ENCODE measurements at regions not wholly inside any gene's neighbourhood (a gene's known extent, or its start where the extent isn't known, plus 50 kb on each side); places are given as distances from the start of the nearest gene placed in this dataset.

DNA sequence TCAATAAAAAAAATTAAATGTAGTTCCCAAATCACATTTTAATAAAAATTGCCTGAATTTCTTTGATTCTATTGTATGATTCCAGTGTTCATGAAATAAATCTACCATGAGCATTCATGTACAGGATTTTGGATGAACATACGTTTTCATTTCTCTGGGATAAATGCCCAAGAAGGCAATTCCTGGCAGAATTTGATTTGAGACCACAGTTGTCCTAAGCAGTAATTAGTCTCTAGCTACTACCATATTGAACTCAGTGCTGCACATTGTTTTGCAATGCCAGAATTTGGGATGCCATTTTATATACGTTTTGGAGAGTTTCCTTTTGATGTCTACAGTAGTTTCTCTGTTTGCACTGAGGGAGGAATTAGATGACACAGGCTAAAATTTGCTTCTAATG lies 265.3 kb upstream of the HS3ST5 start:
- H3K9me3 Mint-ChIP-seq (ENCODE audit: low read depth, unreplicated experiment), result no peaks in the 10 kb centered on the region
- H3K4me1 Mint-ChIP-seq (ENCODE audit: low read depth, unreplicated experiment), result peaks cover 13% of the 10 kb centered on the region
- H3K36me3 Mint-ChIP-seq (ENCODE audit: insufficient read depth, unreplicated experiment), result no peaks in the 10 kb centered on the region
- no peak overlapping the region for H3K27ac Mint-ChIP-seq (ENCODE audit: unreplicated experiment)
- no peaks in the 10 kb centered on the region for H3K27me3 Mint-ChIP-seq (ENCODE audit: unreplicated experiment)
- TF ChIP-seq CTCF (IDR thresholded peaks at IDR 0.05; ENCODE audit: unreplicated experiment), result no peak
- no peak overlapping the region for H3K4me3 Mint-ChIP-seq (ENCODE audit: low read depth, unreplicated experiment)
- DNase-seq, result no peak
- BruUV-seq (replicated peaks), result no TSS peak
- CTCF ChIA-PET, result no interaction called here
- intact Hi-C loops (cut with micrococcal nuclease; ENCODE audit: unreplicated experiment), result no loop called here

DNA sequence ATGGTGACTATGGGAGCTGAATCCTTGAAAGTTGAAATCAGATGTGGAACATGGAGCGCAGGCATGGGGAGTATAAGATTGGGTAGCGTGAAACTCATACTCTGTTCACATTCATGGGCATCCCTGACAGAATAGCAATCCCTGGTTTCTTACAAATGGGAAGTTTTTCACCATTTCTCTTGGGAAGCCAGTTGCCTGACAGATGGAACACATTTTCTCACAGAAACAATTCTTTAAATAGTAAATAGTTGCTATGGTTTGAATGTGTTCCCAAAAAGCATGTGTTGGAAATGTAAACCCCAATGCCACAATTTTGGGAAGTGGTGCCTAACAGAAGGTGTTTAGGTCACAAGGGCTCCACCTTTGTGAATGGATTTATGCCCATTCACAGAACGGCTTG lies 262.8 kb upstream of the HS3ST5 start:
- TF ChIP-seq CTCF (IDR thresholded peaks at IDR 0.05; ENCODE audit: unreplicated experiment), result no peak
- no peak for DNase-seq
- Mint-ChIP-seq H3K4me1 (ENCODE audit: low read depth, unreplicated experiment) (no peaks in the 10 kb centered on the region), H3K27ac (ENCODE audit: unreplicated experiment) (no peak overlapping the region), H3K27me3 (ENCODE audit: unreplicated experiment) (no peaks in the 10 kb centered on the region), H3K9me3 (ENCODE audit: low read depth, unreplicated experiment) (no peaks in the 10 kb centered on the region), H3K4me3 (ENCODE audit: low read depth, unreplicated experiment) (no peak overlapping the region), H3K36me3 (ENCODE audit: insufficient read depth, unreplicated experiment) (no peaks in the 10 kb centered on the region)
- no TSS peak for BruUV-seq (replicated peaks)
- intact Hi-C loops (cut with micrococcal nuclease; ENCODE audit: unreplicated experiment), result no loop called here
- CTCF ChIA-PET, result no interaction called here

DNA sequence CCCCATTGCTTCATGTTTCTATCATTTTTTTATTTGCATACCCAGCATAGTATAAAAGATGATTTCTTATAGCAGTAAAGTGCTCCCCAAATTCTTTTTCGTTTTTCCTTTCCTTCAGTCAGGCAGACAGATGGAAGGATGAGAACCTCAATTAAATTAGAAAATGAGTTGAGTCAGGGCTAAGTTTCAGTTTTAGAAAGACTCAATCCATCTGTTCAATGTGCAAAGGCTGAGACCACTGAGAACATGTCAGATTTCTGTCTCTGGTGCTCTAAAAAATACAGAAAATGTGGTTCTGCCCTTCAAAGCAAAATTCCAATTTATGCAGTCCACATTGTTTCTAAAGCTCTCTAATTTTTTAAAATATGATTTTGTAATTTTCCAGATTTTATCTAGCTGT lies 257.6 kb upstream of the HS3ST5 start:
- CTCF ChIA-PET, result no interaction called here
- no peak for TF ChIP-seq CTCF (IDR thresholded peaks at IDR 0.05; ENCODE audit: unreplicated experiment)
- no peaks in the 10 kb centered on the region for H3K9me3 Mint-ChIP-seq (ENCODE audit: low read depth, unreplicated experiment)
- no peak for DNase-seq
- no TSS peak for BruUV-seq (replicated peaks)
- H3K36me3 Mint-ChIP-seq (ENCODE audit: insufficient read depth, unreplicated experiment), result no peaks in the 10 kb centered on the region
- no peaks in the 10 kb centered on the region for H3K27me3 Mint-ChIP-seq (ENCODE audit: unreplicated experiment)
- intact Hi-C loops (cut with micrococcal nuclease; ENCODE audit: unreplicated experiment), result no loop called here
- no peak overlapping the region for H3K27ac Mint-ChIP-seq (ENCODE audit: unreplicated experiment)
- no peak overlapping the region for H3K4me3 Mint-ChIP-seq (ENCODE audit: low read depth, unreplicated experiment)
- H3K4me1 Mint-ChIP-seq (ENCODE audit: low read depth, unreplicated experiment), result no peaks in the 10 kb centered on the region

DNA sequence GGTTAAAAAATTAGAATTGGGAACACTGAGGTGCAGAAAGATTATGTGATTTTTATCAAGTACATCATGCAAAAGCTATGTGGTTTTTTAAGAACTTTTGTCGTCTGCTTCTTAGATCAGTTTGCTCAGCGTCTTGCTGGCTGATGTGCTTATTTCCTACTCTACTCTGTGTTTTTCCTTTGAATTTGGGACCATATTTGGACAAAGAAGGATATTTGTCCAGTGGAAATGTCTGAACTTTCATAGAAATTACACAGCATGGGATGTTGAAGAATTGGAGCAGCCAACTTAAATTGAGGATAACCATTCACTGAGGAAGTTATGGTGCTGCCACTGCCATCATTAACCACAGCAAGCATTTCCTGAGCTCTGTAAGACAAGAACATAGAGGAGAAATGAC lies 252.8 kb upstream of the HS3ST5 start:
- CTCF ChIA-PET, result no interaction called here
- H3K27me3 Mint-ChIP-seq (ENCODE audit: unreplicated experiment), result no peaks in the 10 kb centered on the region

More for the DNA sequence above, 252.8 kb upstream of the HS3ST5 start:
- no TSS peak for BruUV-seq (replicated peaks)
- Mint-ChIP-seq H3K9me3 (ENCODE audit: low read depth, unreplicated experiment) (no peaks in the 10 kb centered on the region), H3K4me3 (ENCODE audit: low read depth, unreplicated experiment) (no peak overlapping the region), H3K36me3 (ENCODE audit: insufficient read depth, unreplicated experiment) (no peaks in the 10 kb centered on the region), H3K4me1 (ENCODE audit: low read depth, unreplicated experiment) (no peaks in the 10 kb centered on the region), H3K27ac (ENCODE audit: unreplicated experiment) (no peak overlapping the region)
- intact Hi-C loops (cut with micrococcal nuclease; ENCODE audit: unreplicated experiment), result no loop called here
- no peak for DNase-seq
- no peak for TF ChIP-seq CTCF (IDR thresholded peaks at IDR 0.05; ENCODE audit: unreplicated experiment)

All from Calu3 (cell line).